Epidermal melanocyte (primary cell): ENCODE measurements at regions not wholly inside any gene's neighbourhood (a gene's known extent, or its start where the extent isn't known, plus 50 kb on each side); places are given as distances from the start of the nearest gene placed in this dataset.
"Not testable (repeated sequence)": the region's sequence is repeated elsewhere in the genome, so short reads cannot be mapped to it uniquely, and the experiment has no call there.

ENCODE experiments used
- DNase-seq: peaks from one replicate; pipeline ENCODE4 v3.0.0; 2011; ENCODE audit warnings: low spot score; ENCODE audit not compliant: insufficient read length

- DNase-seq, result no peak
These were observed 126.6 kb upstream of the IZUMO3 start for GRCh38 chr9:24672336-24672735.

- no peak for DNase-seq
These were observed 111.7 kb upstream of the IZUMO3 start for GRCh38 chr9:24657387-24657786.

- DNase-seq, result no peak
These were observed 106.5 kb upstream of the IZUMO3 start for GRCh38 chr9:24652181-24652580.

GRCh38 chr9:24628809-24629208 lies 83.1 kb upstream of the IZUMO3 start:
- DNase-seq, result not testable (repeated sequence)

GRCh38 chr9:24625097-24625496 lies 79.4 kb upstream of the IZUMO3 start:
- DNase-seq, result no peak

GRCh38 chr9:24624481-24624880 lies 78.8 kb upstream of the IZUMO3 start:
- DNase-seq, result no peak

GRCh38 chr9:24620741-24621140 lies 75.0 kb upstream of the IZUMO3 start:
- DNase-seq, result no peak

- no peak for DNase-seq
These were observed 71.2 kb upstream of the IZUMO3 start for GRCh38 chr9:24616863-24617262.

- no peak for DNase-seq
These were observed 68.4 kb upstream of the IZUMO3 start for GRCh38 chr9:24614070-24614469.

GRCh38 chr9:24608599-24608998 lies 62.9 kb upstream of the IZUMO3 start:
- DNase-seq, result no peak

- DNase-seq, result no peak
These were observed 57.1 kb upstream of the IZUMO3 start for GRCh38 chr9:24602693-24603352.
